ENCODE measurements at regions not wholly inside any gene's neighbourhood (a gene's known extent, or its start where the extent isn't known, plus 50 kb on each side); places are given as distances from the start of the nearest gene placed in this dataset.

DNA sequence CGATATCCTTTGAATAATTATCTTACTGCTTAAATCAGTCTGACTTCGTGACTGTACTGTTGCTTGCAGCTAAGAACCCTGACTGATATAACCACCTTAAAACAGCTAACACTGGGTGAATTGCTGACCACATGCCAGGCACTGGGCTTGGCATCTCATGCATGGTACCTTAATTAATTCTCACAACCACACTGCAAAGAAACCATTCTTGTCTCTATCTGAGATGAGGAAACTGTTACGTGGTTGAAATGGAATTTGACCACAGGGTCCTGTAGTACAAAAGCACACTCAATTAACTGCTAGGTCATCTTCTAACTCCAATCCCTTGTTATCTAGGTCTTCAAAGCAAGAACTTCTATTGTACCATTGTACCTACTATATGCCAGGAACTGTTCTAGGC is 92.7 kb upstream of the PRICKLE2 start:
- WGBS (ENCODE audit: extremely low coverage, insufficient coverage, insufficient read length): no CpG with 5 or more reads among the region's 3 CpGs
- Histone ChIP-seq H3K79me1 (ENCODE audit: low read length) (peaks cover 19% of the 10 kb centered on the region), H3K9me3 (ENCODE audit: insufficient read depth, low read depth, low read length) (no peaks in the 10 kb centered on the region), H3K18ac (ENCODE audit: low read length) (no peak overlapping the region), H2BK120ac (ENCODE audit: insufficient read depth, low read length, poor library complexity) (no peak overlapping the region), H3K27me3 (ENCODE audit: insufficient read depth, low read length) (no peaks in the 10 kb centered on the region), H3K36me3 (ENCODE audit: control insufficient read depth in 1 of 2, insufficient read depth in 2 of 2, low read length in 2 of 2) (no peaks in the 10 kb centered on the region), H3K4me2 (ENCODE audit: low read length) (no peak overlapping the region), H4K91ac (ENCODE audit: low read depth, low read length) (peak overlapping the region; percentile 67), H4K12ac (ENCODE audit: low read depth, low read length) (no peak overlapping the region), H3K27ac (ENCODE audit: low read depth, low read length) (peak overlapping the region; percentile 50), H2AK5ac (ENCODE audit: low read length) (no peak overlapping the region), H2BK5ac (ENCODE audit: low read depth, low read length, poor library complexity) (no peak overlapping the region), H4K8ac (ENCODE audit: low read depth, low read length) (no peak overlapping the region), H3K14ac (ENCODE audit: low read length) (no peak overlapping the region), H3K9ac (ENCODE audit: low read length) (no peak overlapping the region), H3K23ac (ENCODE audit: low read length) (no peak overlapping the region), H3K4ac (ENCODE audit: low read depth, low read length) (no peak overlapping the region), H3K79me2 (ENCODE audit: control insufficient read depth, insufficient read depth, low read length, poor library complexity) (no peaks in the 10 kb centered on the region), H2AFZ (ENCODE audit: insufficient read depth, low read length, poor library complexity) (no peak overlapping the region), H3K4me1 (ENCODE audit: control insufficient read depth in 1 of 2, insufficient read depth in 2 of 2, low read length in 2 of 2) (peaks cover 13 to 36% of the 10 kb centered on the region in 2 experiments), H2BK12ac (ENCODE audit: low read length) (no peak overlapping the region), H3K4me3 (ENCODE audit: low read depth, low read length) (no peak overlapping the region)
- DNase-seq: no peak

DNA sequence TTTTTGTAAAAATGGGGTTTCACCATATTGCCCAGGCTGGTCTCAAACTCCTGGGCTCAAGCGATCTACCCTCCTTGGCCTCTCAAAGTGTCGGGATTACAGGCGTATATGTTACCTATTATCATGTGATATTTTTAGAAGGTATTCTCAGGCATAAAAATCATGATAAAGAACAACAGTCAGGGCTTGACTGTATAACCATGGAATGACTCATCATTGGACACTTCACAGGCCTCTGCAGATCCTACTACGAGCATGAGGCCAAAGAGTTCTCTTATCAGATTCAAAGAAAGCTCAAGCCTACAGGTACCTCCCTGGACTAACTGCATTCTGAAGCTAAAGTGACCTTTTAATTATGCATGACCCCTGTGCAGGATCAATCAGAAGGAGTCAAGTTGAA is 91.7 kb upstream of the PRICKLE2 start:
- Histone ChIP-seq H2BK5ac (ENCODE audit: low read depth, low read length, poor library complexity) (peak overlapping the region; percentile 62), H4K8ac (ENCODE audit: low read depth, low read length) (no peak overlapping the region), H2AK5ac (ENCODE audit: low read length) (no peak overlapping the region), H3K79me2 (ENCODE audit: control insufficient read depth, insufficient read depth, low read length, poor library complexity) (no peaks in the 10 kb centered on the region), H3K4me3 (ENCODE audit: low read depth, low read length) (no peak overlapping the region), H3K9me3 (ENCODE audit: insufficient read depth, low read depth, low read length) (no peaks in the 10 kb centered on the region), H2BK12ac (ENCODE audit: low read length) (no peak overlapping the region), H3K36me3 (ENCODE audit: control insufficient read depth in 1 of 2, insufficient read depth in 2 of 2, low read length in 2 of 2) (no peaks in the 10 kb centered on the region), H3K4ac (ENCODE audit: low read depth, low read length) (no peak overlapping the region), H4K12ac (ENCODE audit: low read depth, low read length) (no peak overlapping the region), H2BK120ac (ENCODE audit: insufficient read depth, low read length, poor library complexity) (peak overlapping the region; percentile 52), H3K9ac (ENCODE audit: low read length) (no peak overlapping the region), H4K91ac (ENCODE audit: low read depth, low read length) (peak overlapping the region; percentile 82), H3K4me1 (ENCODE audit: control insufficient read depth in 1 of 2, insufficient read depth in 2 of 2, low read length in 2 of 2) (peaks cover 13 to 29% of the 10 kb centered on the region in 2 experiments), H3K23ac (ENCODE audit: low read length) (no peak overlapping the region), H3K18ac (ENCODE audit: low read length) (no peak overlapping the region), H3K27me3 (ENCODE audit: insufficient read depth, low read length) (no peaks in the 10 kb centered on the region), H3K4me2 (ENCODE audit: low read length) (no peak overlapping the region), H3K27ac (ENCODE audit: low read depth, low read length) (peak overlapping the region; percentile 77), H3K14ac (ENCODE audit: low read length) (no peak overlapping the region), H2AFZ (ENCODE audit: insufficient read depth, low read length, poor library complexity) (no peak overlapping the region), H3K79me1 (ENCODE audit: low read length) (peaks cover 19% of the 10 kb centered on the region)
- DNase-seq: peak; percentile 7 to 67
- WGBS (ENCODE audit: extremely low coverage, insufficient coverage, insufficient read length): no CpG with 5 or more reads among the region's 4 CpGs

DNA sequence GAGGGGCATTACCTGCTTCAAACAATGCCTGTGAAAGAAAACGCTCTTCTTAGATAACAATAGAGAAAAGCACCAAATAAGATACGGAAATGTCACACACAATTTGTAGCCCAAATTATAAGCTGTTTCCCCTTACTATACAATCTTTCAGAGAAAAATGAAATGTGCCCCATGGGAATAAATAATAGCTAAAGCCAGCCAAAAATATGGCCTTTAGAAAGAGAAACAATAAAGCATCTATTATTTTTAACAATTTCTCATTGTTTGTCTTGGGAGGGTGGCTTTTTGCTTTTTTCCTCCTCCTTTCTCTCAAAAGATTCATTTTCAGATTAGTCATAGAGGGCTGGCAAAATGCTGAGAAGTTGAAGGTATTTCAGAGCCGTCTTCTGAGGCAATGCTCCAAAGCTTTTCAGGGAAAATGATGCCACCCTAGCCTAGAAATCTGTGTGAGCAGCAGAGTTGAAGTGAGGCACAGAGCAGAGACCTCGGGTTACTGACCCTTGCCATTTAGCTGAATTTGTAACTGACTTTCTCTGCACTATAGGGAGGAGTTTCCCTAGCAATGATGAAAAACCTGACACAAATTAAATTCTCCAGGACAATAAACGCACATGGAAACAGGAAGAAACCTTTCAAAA is 86.3 kb upstream of the PRICKLE2 start:
- H4K8ac ChIP-seq (ENCODE audit: low read depth, low read length): no peak overlapping the region
- H3K79me1 ChIP-seq (ENCODE audit: low read length): peaks cover 7% of the 10 kb centered on the region
- no peak overlapping the region for H3K27ac ChIP-seq (ENCODE audit: low read depth, low read length)
- no peak overlapping the region for H3K23ac ChIP-seq (ENCODE audit: low read length)
- DNase-seq: no peak
- no peak overlapping the region for H2AFZ ChIP-seq (ENCODE audit: insufficient read depth, low read length, poor library complexity)
- H4K91ac ChIP-seq (ENCODE audit: low read depth, low read length): no peak overlapping the region
- no peak overlapping the region for H2AK5ac ChIP-seq (ENCODE audit: low read length)
- no CpG with 5 or more reads among the region's 5 CpGs for WGBS (ENCODE audit: extremely low coverage, insufficient coverage, insufficient read length)
- no peak overlapping the region for H3K4me3 ChIP-seq (ENCODE audit: low read depth, low read length)
- no peak overlapping the region for H2BK5ac ChIP-seq (ENCODE audit: low read depth, low read length, poor library complexity)
- H3K14ac ChIP-seq (ENCODE audit: low read length): no peak overlapping the region
- no peaks in the 10 kb centered on the region for H3K36me3 ChIP-seq (ENCODE audit: control insufficient read depth in 1 of 2, insufficient read depth in 2 of 2, low read length in 2 of 2)
- no peak overlapping the region for H3K4me2 ChIP-seq (ENCODE audit: low read length)
- H3K18ac ChIP-seq (ENCODE audit: low read length): no peak overlapping the region
- no peak overlapping the region for H4K12ac ChIP-seq (ENCODE audit: low read depth, low read length)
- no peaks in the 10 kb centered on the region for H3K27me3 ChIP-seq (ENCODE audit: insufficient read depth, low read length)
- H3K9ac ChIP-seq (ENCODE audit: low read length): no peak overlapping the region
- peaks cover 4 to 7% of the 10 kb centered on the region in 2 experiments for H3K4me1 ChIP-seq (ENCODE audit: control insufficient read depth in 1 of 2, insufficient read depth in 2 of 2, low read length in 2 of 2)
- no peak overlapping the region for H3K4ac ChIP-seq (ENCODE audit: low read depth, low read length)
- H3K79me2 ChIP-seq (ENCODE audit: control insufficient read depth, insufficient read depth, low read length, poor library complexity): no peaks in the 10 kb centered on the region
- H2BK120ac ChIP-seq (ENCODE audit: insufficient read depth, low read length, poor library complexity): no peak overlapping the region
- no peaks in the 10 kb centered on the region for H3K9me3 ChIP-seq (ENCODE audit: insufficient read depth, low read depth, low read length)
- H2BK12ac ChIP-seq (ENCODE audit: low read length): no peak overlapping the region

DNA sequence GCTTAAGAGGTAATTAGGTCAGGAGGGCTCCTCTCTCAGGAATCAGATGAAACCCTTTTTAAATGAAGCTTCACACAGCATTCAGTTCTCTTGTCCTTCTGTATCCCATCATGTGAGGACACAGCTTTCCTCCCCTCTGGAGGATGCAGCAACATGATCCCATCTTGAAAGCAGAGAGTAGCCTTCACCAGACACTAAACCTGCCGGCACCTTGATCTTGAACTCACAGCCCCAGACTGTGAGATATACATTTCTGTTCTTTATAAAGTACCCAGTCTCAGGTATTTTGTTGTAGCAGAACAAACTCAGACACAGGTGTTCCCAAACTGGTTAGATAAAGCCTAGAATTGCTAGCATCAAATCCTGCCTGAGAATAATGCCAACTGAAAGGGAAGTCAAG is 83.7 kb upstream of the PRICKLE2 start:
- Histone ChIP-seq H3K4me3 (ENCODE audit: low read depth, low read length) (no peak overlapping the region), H3K36me3 (ENCODE audit: control insufficient read depth in 1 of 2, insufficient read depth in 2 of 2, low read length in 2 of 2) (no peaks in the 10 kb centered on the region), H3K9ac (ENCODE audit: low read length) (no peak overlapping the region), H3K79me1 (ENCODE audit: low read length) (no peaks in the 10 kb centered on the region), H4K12ac (ENCODE audit: low read depth, low read length) (no peak overlapping the region), H4K91ac (ENCODE audit: low read depth, low read length) (no peak overlapping the region), H4K8ac (ENCODE audit: low read depth, low read length) (no peak overlapping the region), H2AFZ (ENCODE audit: insufficient read depth, low read length, poor library complexity) (no peak overlapping the region), H3K23ac (ENCODE audit: low read length) (no peak overlapping the region), H2BK12ac (ENCODE audit: low read length) (no peak overlapping the region), H2AK5ac (ENCODE audit: low read length) (no peak overlapping the region), H3K4me1 (ENCODE audit: control insufficient read depth in 1 of 2, insufficient read depth in 2 of 2, low read length in 2 of 2) (peaks cover 0 to 2% of the 10 kb centered on the region in 2 experiments), H3K9me3 (ENCODE audit: insufficient read depth, low read depth, low read length) (no peaks in the 10 kb centered on the region), H2BK120ac (ENCODE audit: insufficient read depth, low read length, poor library complexity) (no peak overlapping the region), H3K27me3 (ENCODE audit: insufficient read depth, low read length) (no peaks in the 10 kb centered on the region), H2BK5ac (ENCODE audit: low read depth, low read length, poor library complexity) (no peak overlapping the region), H3K27ac (ENCODE audit: low read depth, low read length) (no peak overlapping the region), H3K79me2 (ENCODE audit: control insufficient read depth, insufficient read depth, low read length, poor library complexity) (no peaks in the 10 kb centered on the region), H3K4ac (ENCODE audit: low read depth, low read length) (no peak overlapping the region), H3K4me2 (ENCODE audit: low read length) (no peak overlapping the region), H3K14ac (ENCODE audit: low read length) (no peak overlapping the region), H3K18ac (ENCODE audit: low read length) (no peak overlapping the region)
- no CpG with 5 or more reads among the region's 1 CpG for WGBS (ENCODE audit: extremely low coverage, insufficient coverage, insufficient read length)
- DNase-seq: no peak

Data from trophoblast cell (in vitro differentiated cells and primary cell).